CD4-positive, alpha-beta T cell treated with Interleukin-1 beta for 1 hour (primary cell): ENCODE measurements at regions not wholly inside any gene's neighbourhood (a gene's known extent, or its start where the extent isn't known, plus 50 kb on each side); places are given as distances from the start of the nearest gene placed in this dataset.
"Not testable (repeated sequence)": the region's sequence is repeated elsewhere in the genome, so short reads cannot be mapped to it uniquely, and the experiment has no call there.

Experiments
- DNase-seq, 2 donors: peaks; one replicate each; pipeline ENCODE4 v3.0.0-alpha.2; 2020 to 2022

DNA sequence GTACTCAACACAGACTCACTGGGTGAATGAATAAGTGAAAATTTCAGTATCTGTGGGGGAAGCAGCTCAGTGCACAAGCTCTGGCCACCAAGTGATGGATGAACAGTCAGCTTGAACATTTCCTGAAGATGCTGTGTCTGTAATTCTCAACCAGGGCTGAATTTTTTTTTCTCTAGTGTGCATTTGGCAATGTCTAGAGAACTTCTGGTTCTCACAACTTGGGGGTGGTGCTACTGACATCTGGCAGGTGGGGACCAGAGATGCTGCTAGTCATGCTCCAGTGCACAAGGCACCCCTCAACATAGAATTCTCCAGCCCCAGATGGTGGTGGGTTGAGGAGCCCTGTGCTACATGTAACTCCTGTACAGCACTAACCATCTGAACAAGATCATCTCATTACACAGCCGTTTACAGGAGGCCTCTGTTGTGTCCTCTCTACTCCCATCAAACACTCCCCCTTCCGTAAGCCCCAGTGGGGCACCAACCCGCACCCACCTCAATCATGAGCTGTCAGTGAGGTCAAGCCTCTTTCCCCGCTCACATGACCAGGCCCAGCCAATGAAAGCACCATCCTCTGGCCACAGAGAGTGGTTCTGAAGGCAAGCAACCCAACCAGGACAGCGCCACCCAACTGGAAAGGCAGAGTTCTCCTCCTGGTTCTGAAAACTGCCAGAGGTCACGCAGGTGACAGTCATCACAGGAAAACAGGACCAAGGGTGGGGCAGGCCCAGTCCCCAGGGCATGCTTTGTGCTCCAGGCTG, 103.9 kb upstream of the PMEPA1 start:
- DNase-seq, result no peak

GRCh38 chr20:57812632-57813031, 102.8 kb upstream of the PMEPA1 start:
- DNase-seq, result not testable (repeated sequence)

GRCh38 chr20:57811374-57812020, 101.7 kb upstream of the PMEPA1 start:
- DNase-seq, result no peak

- no peak for DNase-seq
These were observed 100.9 kb upstream of the PMEPA1 start for GRCh38 chr20:57810511-57811373.

DNA sequence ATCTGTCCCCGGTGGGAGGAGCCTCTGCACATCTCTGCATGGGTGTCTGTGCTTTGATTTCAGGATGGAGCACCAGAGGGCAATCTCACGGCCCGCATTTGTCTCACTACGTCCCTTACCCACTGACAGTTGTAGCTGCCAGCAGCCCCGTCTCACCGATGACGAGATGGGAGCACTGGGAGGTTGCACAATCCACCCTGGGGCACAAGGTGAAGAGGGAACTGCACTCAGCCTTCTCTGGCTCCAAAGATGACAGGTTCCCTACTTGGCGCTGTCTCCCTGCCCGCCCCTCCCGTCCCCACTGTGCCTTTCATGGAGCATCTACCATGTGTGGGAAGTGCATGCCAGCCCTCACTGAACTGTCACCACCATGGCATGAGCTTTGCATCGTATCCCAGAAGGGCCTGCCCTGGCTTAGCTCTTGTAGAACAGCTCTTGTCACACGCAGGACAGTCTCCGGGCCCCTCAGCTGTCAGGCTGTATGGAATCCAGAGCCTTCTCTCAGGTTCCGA, 99.9 kb upstream of the PMEPA1 start:
- no peak for DNase-seq

DNA sequence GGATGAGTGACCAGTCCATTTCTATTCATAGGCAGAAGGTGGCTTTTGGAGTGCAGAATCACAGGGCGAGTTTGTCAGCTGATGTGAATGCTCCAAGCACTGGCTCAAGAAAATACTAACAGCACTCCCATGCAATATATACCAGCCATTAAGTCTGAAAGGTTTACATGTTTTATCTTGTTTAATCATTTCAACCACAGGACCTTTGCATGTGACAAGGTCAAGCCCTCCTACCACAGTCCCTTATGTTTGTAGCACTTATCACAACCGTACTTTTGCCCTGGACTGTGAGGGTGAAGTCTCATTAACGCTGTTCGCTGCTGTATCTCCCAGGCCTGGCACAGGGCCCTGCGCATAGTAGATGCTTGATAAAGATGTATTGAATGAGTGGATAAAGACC, 99.3 kb upstream of the PMEPA1 start:
- DNase-seq, result no peak

GRCh38 chr20:57808264-57809070, 98.7 kb upstream of the PMEPA1 start:
- DNase-seq, result no peak

- DNase-seq, result no peak
These were observed 97.8 kb upstream of the PMEPA1 start for GRCh38 chr20:57807401-57808263.

- DNase-seq, result no peak
These were observed 97.2 kb upstream of the PMEPA1 start for GRCh38 chr20:57806975-57807374.

GRCh38 chr20:57806476-57806875, 96.7 kb upstream of the PMEPA1 start:
- no peak for DNase-seq

DNA sequence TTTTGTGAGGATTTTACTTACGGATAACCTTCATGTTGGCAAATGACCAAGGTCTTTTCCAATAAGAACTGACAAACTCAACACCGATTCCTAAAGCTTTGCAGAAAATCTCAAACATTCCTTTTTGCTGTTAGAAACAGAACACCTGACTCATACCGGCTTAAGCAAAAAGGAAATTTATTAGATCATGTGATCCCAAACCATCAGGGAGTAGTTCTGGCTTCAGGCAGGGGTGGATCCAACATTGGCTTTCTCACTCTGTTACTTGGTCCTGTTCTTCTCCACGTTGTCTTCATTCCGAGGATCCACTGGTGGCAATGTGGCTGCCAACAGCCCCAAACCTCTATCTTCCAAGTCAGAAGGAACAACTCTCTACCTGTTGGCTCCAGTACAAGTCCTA, 95.9 kb upstream of the PMEPA1 start:
- no peak for DNase-seq

- DNase-seq, result no peak
These were observed 94.8 kb upstream of the PMEPA1 start for GRCh38 chr20:57804470-57805250.

DNA sequence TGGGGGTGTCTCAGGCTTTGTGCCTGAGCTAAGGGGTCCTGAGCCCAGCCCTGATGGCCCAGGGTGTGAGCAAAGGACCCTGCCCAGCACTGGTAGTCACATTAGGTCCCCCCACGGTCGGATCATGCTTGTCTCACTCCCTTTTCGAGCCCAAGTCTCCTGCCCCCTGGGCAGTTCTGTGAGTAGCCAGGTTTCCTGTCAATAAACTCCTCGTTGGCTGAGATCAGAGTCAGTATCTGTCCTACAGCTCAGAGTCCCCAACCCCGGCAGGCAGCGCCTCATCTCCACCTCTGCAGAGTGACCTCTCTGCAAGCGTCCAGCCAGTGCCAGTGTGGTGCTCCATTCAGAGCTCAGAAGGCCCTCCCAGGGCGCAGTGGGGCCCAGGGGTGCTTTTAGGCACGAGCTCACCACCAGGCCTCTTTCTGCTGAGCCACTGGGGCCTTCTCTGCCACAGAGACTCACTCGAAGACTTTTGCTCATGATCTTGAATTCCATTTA, 93.7 kb upstream of the PMEPA1 start:
- no peak for DNase-seq

GRCh38 chr20:57802765-57803507, 93.1 kb upstream of the PMEPA1 start:
- no peak for DNase-seq

DNA sequence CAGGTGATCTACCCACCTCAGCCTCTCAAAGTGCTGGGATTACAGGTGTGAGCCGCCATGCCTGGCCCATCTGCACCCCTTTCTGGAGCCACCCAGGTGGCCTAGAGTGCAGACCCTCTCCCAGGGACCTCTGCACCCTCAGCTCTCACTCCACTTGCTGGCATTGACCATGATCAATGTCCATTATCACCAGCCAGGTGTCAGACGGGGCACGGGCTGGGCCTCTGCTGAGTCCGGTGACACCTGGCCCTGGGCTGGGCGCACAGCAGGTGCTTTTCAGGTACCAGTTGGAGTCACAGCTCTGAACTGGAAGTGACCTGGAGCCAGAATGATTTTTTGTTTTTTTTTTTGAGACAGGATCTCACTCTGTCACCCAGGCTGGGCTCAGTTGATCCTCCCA, 91.8 kb upstream of the PMEPA1 start:
- DNase-seq, result no peak

GRCh38 chr20:57800791-57801430, 91.1 kb upstream of the PMEPA1 start:
- DNase-seq, result no peak

- DNase-seq, result no peak
These were observed 87.6 kb upstream of the PMEPA1 start for GRCh38 chr20:57797401-57797800.

DNA sequence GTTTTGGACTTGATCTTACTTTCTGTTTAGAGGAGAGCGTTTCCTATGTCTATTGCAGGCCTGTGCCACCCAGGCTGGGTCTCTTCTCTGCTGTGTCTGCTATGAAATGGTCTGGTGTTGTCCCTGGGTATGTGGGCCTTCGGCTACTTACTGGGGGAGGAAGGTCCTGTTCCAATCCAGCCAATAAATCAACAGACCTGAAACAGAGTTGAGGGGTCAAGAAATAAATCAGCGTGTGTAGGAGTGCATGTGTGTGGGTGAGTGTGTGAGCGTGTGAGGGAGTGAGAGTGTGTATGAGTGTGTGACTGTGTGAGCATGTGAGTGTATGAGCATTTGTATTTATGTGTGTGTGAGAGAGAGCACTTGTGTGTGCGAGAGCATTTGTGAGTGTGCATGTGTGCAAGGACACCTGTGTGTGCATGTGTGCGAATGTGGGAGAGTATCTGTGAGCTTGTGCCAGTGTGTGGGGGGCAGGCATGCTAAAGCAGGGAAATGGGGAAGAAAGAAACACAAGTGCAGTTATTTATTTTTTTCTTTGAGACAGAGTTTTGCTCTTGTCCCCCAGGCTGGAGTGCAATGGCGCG, 86.3 kb upstream of the PMEPA1 start:
- DNase-seq, result no peak

GRCh38 chr20:57795342-57795697, 85.5 kb upstream of the PMEPA1 start:
- DNase-seq, result no peak
